Naive B cell (primary cell): ENCODE measurements at regions not wholly inside any gene's neighbourhood (a gene's known extent, or its start where the extent isn't known, plus 50 kb on each side); places are given as distances from the start of the nearest gene placed in this dataset.

ENCODE experiments used
- ATAC-seq, 2 donors: fragments of 150-1000 bp; cut with Tn5 transposase; 2 replicates each; pipeline ENCODE4 v1.10.0; 2021; ENCODE audit warnings: low read depth in 2 of 2, mild to moderate bottlenecking in 2 of 2, moderate library complexity in 2 of 2
- DNase-seq: peaks from one replicate; pipeline ENCODE4 v3.0.0; 2022
- H3K27ac Mint-ChIP-seq, 6 donors: one replicate each; pipeline ENCODE4 v1.8.0; 2020 to 2022; ENCODE audit warnings: mild to moderate bottlenecking in 6 of 6, mixed read lengths in 6 of 6, moderate library complexity in 5 of 6, inconsistent platforms in 2 of 6
- H3K27me3 Mint-ChIP-seq, 3 donors: one replicate each; pipeline ENCODE4 v1.8.0; 2021 to 2022; ENCODE audit warnings: mixed read lengths in 3 of 3, mild to moderate bottlenecking in 1 of 3
- H3K36me3 Mint-ChIP-seq, 2 donors: one replicate each; pipeline ENCODE4 v1.8.0; 2020 to 2022; ENCODE audit warnings: mixed read lengths in 2 of 2, inconsistent platforms in 1 of 2, mild to moderate bottlenecking in 1 of 2
- H3K4me1 Mint-ChIP-seq, 3 donors: one replicate each; pipeline ENCODE4 v1.8.0; 2020 to 2022; ENCODE audit warnings: mixed read lengths in 3 of 3, inconsistent platforms in 1 of 3, mild to moderate bottlenecking in 1 of 3, moderate library complexity in 1 of 3
- H3K4me3 Mint-ChIP-seq, 8 donors: one replicate each; pipeline ENCODE4 v1.8.0; 2020 to 2022; ENCODE audit warnings: mild to moderate bottlenecking in 8 of 8, mixed read lengths in 8 of 8, moderate library complexity in 8 of 8, inconsistent platforms in 2 of 8
- H3K9me3 Mint-ChIP-seq, 7 donors: one replicate each; pipeline ENCODE4 v1.8.0; 2020 to 2022; ENCODE audit warnings: mixed read lengths in 7 of 7, mild to moderate bottlenecking in 5 of 7, inconsistent platforms in 2 of 7, moderate library complexity in 1 of 7

GRCh38 chr9:108376140-108376539 is 479.6 kb downstream of the ACTL7B start:
- ATAC-seq, result no peak
- no peaks in the 10 kb centered on the region for H3K4me1 Mint-ChIP-seq

GRCh38 chr9:108374626-108375025 is 481.2 kb downstream of the ACTL7B start:
- H3K27me3 Mint-ChIP-seq, result no peaks in the 10 kb centered on the region
- peak overlapping the region in 1 of 8 donors; percentile 28 for H3K4me3 Mint-ChIP-seq
- H3K9me3 Mint-ChIP-seq, result peaks cover 19 to 44% (median 38%) of the 10 kb centered on the region in 7 donors
- no peaks in the 10 kb centered on the region for H3K4me1 Mint-ChIP-seq
- ATAC-seq, result no peak
- peaks cover 8 to 35% of the 10 kb centered on the region in 2 donors for H3K36me3 Mint-ChIP-seq
- no peak overlapping the region for H3K27ac Mint-ChIP-seq
- no peak for DNase-seq

More at GRCh38 chr9:108376140-108376539, 479.6 kb downstream of the ACTL7B start:
- no peak overlapping the region for H3K4me3 Mint-ChIP-seq
- H3K36me3 Mint-ChIP-seq, result peaks cover 8 to 27% of the 10 kb centered on the region in 2 donors
- H3K27me3 Mint-ChIP-seq, result peaks cover 0 to under 1% (median 0%) of the 10 kb centered on the region in 3 donors
- peaks cover 12 to 36% (median 28%) of the 10 kb centered on the region in 7 donors for H3K9me3 Mint-ChIP-seq
- no peak for DNase-seq
- H3K27ac Mint-ChIP-seq, result no peak overlapping the region

GRCh38 chr9:108367188-108367587 is 488.6 kb downstream of the ACTL7B start:
- Mint-ChIP-seq H3K4me3 (no peak overlapping the region), H3K9me3 (peaks cover 13 to 43% (median 29%) of the 10 kb centered on the region in 7 donors), H3K27me3 (no peaks in the 10 kb centered on the region), H3K4me1 (no peaks in the 10 kb centered on the region), H3K27ac (no peak overlapping the region), H3K36me3 (peaks cover 5 to 16% of the 10 kb centered on the region in 2 donors)
- DNase-seq (no peak), ATAC-seq (no peak)

GRCh38 chr9:108363311-108363710 is 492.5 kb downstream of the ACTL7B start:
- ATAC-seq (no peak), DNase-seq (no peak)
- no peak overlapping the region for H3K27ac Mint-ChIP-seq
- H3K4me1 Mint-ChIP-seq, result no peaks in the 10 kb centered on the region
- peaks cover 0 to 26% (median 16%) of the 10 kb centered on the region in 7 donors for H3K9me3 Mint-ChIP-seq
- no peaks in the 10 kb centered on the region for H3K27me3 Mint-ChIP-seq
- no peak overlapping the region for H3K4me3 Mint-ChIP-seq
- H3K36me3 Mint-ChIP-seq, result peaks cover 0 to 5% of the 10 kb centered on the region in 2 donors

- ATAC-seq, result no peak
Observed at GRCh38 chr9:108360304-108360703, 495.5 kb downstream of the ACTL7B start.

GRCh38 chr9:108356806-108357205 is 499.0 kb downstream of the ACTL7B start:
- Mint-ChIP-seq H3K4me3 (no peak overlapping the region), H3K9me3 (peaks cover 0 to 6% (median 3%) of the 10 kb centered on the region in 7 donors), H3K27ac (no peak overlapping the region), H3K36me3 (peaks cover 0 to 5% of the 10 kb centered on the region in 2 donors), H3K4me1 (no peaks in the 10 kb centered on the region), H3K27me3 (peaks cover 0 to 4% (median 0%) of the 10 kb centered on the region in 3 donors)
- DNase-seq (no peak), ATAC-seq (no peak)

More at GRCh38 chr9:108360304-108360703, 495.5 kb downstream of the ACTL7B start:
- no peaks in the 10 kb centered on the region for H3K27me3 Mint-ChIP-seq
- no peaks in the 10 kb centered on the region for H3K4me1 Mint-ChIP-seq
- H3K9me3 Mint-ChIP-seq, result peaks cover 0 to 15% (median 8%) of the 10 kb centered on the region in 7 donors
- no peak overlapping the region for H3K4me3 Mint-ChIP-seq
- H3K27ac Mint-ChIP-seq, result no peak overlapping the region
- no peak for DNase-seq
- H3K36me3 Mint-ChIP-seq, result peaks cover 0 to 5% of the 10 kb centered on the region in 2 donors

- no peaks in the 10 kb centered on the region for H3K4me1 Mint-ChIP-seq
- ATAC-seq, result no peak
- peaks cover 0 to 3% (median 0%) of the 10 kb centered on the region in 7 donors for H3K9me3 Mint-ChIP-seq
Observed at GRCh38 chr9:108351571-108351970, 504.2 kb downstream of the ACTL7B start.

GRCh38 chr9:108347463-108348188 is 508.2 kb downstream of the ACTL7B start:
- ATAC-seq (no peak), DNase-seq (no peak)
- H3K36me3 Mint-ChIP-seq, result no peaks in the 10 kb centered on the region
- no peak overlapping the region for H3K27ac Mint-ChIP-seq
- peaks cover 0 to 5% (median 0%) of the 10 kb centered on the region in 7 donors for H3K9me3 Mint-ChIP-seq
- H3K4me3 Mint-ChIP-seq, result no peak overlapping the region
- H3K4me1 Mint-ChIP-seq, result no peaks in the 10 kb centered on the region
- H3K27me3 Mint-ChIP-seq, result peaks cover 0 to 4% (median 0%) of the 10 kb centered on the region in 3 donors

More at GRCh38 chr9:108351571-108351970, 504.2 kb downstream of the ACTL7B start:
- no peak overlapping the region for H3K4me3 Mint-ChIP-seq
- H3K36me3 Mint-ChIP-seq, result no peaks in the 10 kb centered on the region
- H3K27ac Mint-ChIP-seq, result no peak overlapping the region
- H3K27me3 Mint-ChIP-seq, result peaks cover 0 to 4% (median 0%) of the 10 kb centered on the region in 3 donors
- no peak for DNase-seq

GRCh38 chr9:108345826-108346225 is 510.0 kb downstream of the ACTL7B start:
- peaks cover 0 to 5% (median 0%) of the 10 kb centered on the region in 7 donors for H3K9me3 Mint-ChIP-seq
- H3K36me3 Mint-ChIP-seq, result no peaks in the 10 kb centered on the region
- DNase-seq (no peak), ATAC-seq (no peak)
- H3K27me3 Mint-ChIP-seq, result no peaks in the 10 kb centered on the region
- no peaks in the 10 kb centered on the region for H3K4me1 Mint-ChIP-seq
- no peak overlapping the region for H3K27ac Mint-ChIP-seq
- no peak overlapping the region for H3K4me3 Mint-ChIP-seq

GRCh38 chr9:108339251-108339650 is 516.5 kb downstream of the ACTL7B start:
- H3K27me3 Mint-ChIP-seq, result peaks cover 0 to 10% (median 0%) of the 10 kb centered on the region in 3 donors
- DNase-seq (no peak), ATAC-seq (no peak)
- no peaks in the 10 kb centered on the region for H3K36me3 Mint-ChIP-seq
- no peaks in the 10 kb centered on the region for H3K4me1 Mint-ChIP-seq
- no peak overlapping the region for H3K27ac Mint-ChIP-seq
- H3K9me3 Mint-ChIP-seq, result peaks cover 0 to 5% (median 0%) of the 10 kb centered on the region in 7 donors
- no peak overlapping the region for H3K4me3 Mint-ChIP-seq

- Mint-ChIP-seq H3K27ac (no peak overlapping the region), H3K4me1 (no peaks in the 10 kb centered on the region), H3K36me3 (no peaks in the 10 kb centered on the region)
Observed at GRCh38 chr9:108336575-108336974, 519.2 kb downstream of the ACTL7B start.

GRCh38 chr9:108333530-108333983 is 522.2 kb downstream of the ACTL7B start:
- no peak for DNase-seq
- peaks cover 0 to 10% (median 0%) of the 10 kb centered on the region in 3 donors for H3K27me3 Mint-ChIP-seq
- H3K4me1 Mint-ChIP-seq, result no peaks in the 10 kb centered on the region
- peaks cover 0 to 2% of the 10 kb centered on the region in 2 donors for H3K36me3 Mint-ChIP-seq
- no peak overlapping the region for H3K27ac Mint-ChIP-seq
- peaks cover 5 to 20% (median 11%) of the 10 kb centered on the region in 7 donors for H3K9me3 Mint-ChIP-seq
- no peak for ATAC-seq
- H3K4me3 Mint-ChIP-seq, result no peak overlapping the region

More at GRCh38 chr9:108336575-108336974, 519.2 kb downstream of the ACTL7B start:
- DNase-seq, result no peak
- H3K4me3 Mint-ChIP-seq, result no peak overlapping the region
- no peak for ATAC-seq
- H3K9me3 Mint-ChIP-seq, result peaks cover 0 to 2% (median 0%) of the 10 kb centered on the region in 7 donors
- peaks cover 0 to 10% (median 0%) of the 10 kb centered on the region in 3 donors for H3K27me3 Mint-ChIP-seq

GRCh38 chr9:108331596-108331995 is 524.2 kb downstream of the ACTL7B start:
- no peak for DNase-seq
- no peak overlapping the region for H3K4me3 Mint-ChIP-seq
- no peaks in the 10 kb centered on the region for H3K4me1 Mint-ChIP-seq
- no peak overlapping the region for H3K27ac Mint-ChIP-seq
- peaks cover 3 to 19% of the 10 kb centered on the region in 2 donors for H3K36me3 Mint-ChIP-seq
- peaks cover 0 to 10% (median 6%) of the 10 kb centered on the region in 3 donors for H3K27me3 Mint-ChIP-seq
- ATAC-seq, result no peak
- peaks cover 17 to 40% (median 28%) of the 10 kb centered on the region in 7 donors for H3K9me3 Mint-ChIP-seq

GRCh38 chr9:108325406-108325805 is 530.4 kb downstream of the ACTL7B start:
- Mint-ChIP-seq H3K4me1 (no peaks in the 10 kb centered on the region), H3K36me3 (peaks cover 3 to 25% of the 10 kb centered on the region in 2 donors), H3K27ac (peak overlapping the region in 1 of 6 donors; percentile 40), H3K27me3 (peaks cover 0 to 6% (median 0%) of the 10 kb centered on the region in 3 donors), H3K9me3 (peaks cover 18 to 51% (median 36%) of the 10 kb centered on the region in 7 donors), H3K4me3 (no peak overlapping the region)
- ATAC-seq, result no peak
- no peak for DNase-seq
